Adrenal gland (tissue), 9 donors: ENCODE measurements at regions not wholly inside any gene's neighbourhood (a gene's known extent, or its start where the extent isn't known, plus 50 kb on each side); places are given as distances from the start of the nearest gene placed in this dataset.
"Not testable (repeated sequence)": the region's sequence is repeated elsewhere in the genome, so short reads cannot be mapped to it uniquely, and the experiment has no call there.

Experiments
- DNase-seq, 7 donors: peaks; one replicate each; pipeline ENCODE4 v3.0.0-alpha.2; 2019 to 2020
- H3K27ac ChIP-seq, 5 donors: fragments of 200-600 bp; sonication (generic) in 4 of 5; 1 replicate in 3 of 5; 2 replicates in 2 of 5; pipeline versions ENCODE4 v1.5.1 to v1.8.0; 2016 to 2020; ENCODE audit warnings: mild to moderate bottlenecking in 1 of 5
- H3K27me3 ChIP-seq: fragments of 200-600 bp; 2 replicates; pipeline ENCODE4 v1.8.0; 2021
- H3K36me3 ChIP-seq, 2 donors: fragments of 200-600 bp; replicated peaks in 1 of 2; 1 replicate in 1 of 2; 2 replicates in 1 of 2; pipeline versions ENCODE4 v1.5.1 to v1.8.0; 2018 to 2022
- H3K4me1 ChIP-seq, 2 donors: fragments of 200-600 bp; replicated peaks in 1 of 2; 1 replicate in 1 of 2; 2 replicates in 1 of 2; pipeline versions ENCODE4 v1.5.1 to v1.8.0; 2018 to 2021
- H3K4me3 ChIP-seq, 4 donors: fragments of 200-600 bp; sonication (generic) in 3 of 4; one replicate each; pipeline ENCODE4 v1.5.1; 2016 to 2018
- H3K9me3 ChIP-seq, 3 donors: fragments of 200-600 bp; sonication (generic) in 1 of 3; replicated peaks in 1 of 3; 1 replicate in 2 of 3; 2 replicates in 1 of 3; pipeline versions ENCODE4 v1.5.1 to v1.8.0; 2016 to 2021
- CTCF ChIP-seq, 6 experiments: fragments of 450-650 bp in 4 of 6; fragments of 200-600 bp in 2 of 6; sonication (generic) in 1 of 6; IDR thresholded peaks; 1 replicate in 5 of 6; 2 replicates in 1 of 6; pipeline versions ENCODE4 v1.5.1 to v1.8.0; 2016 to 2021; ENCODE audit warnings: antibody characterized with exemption in 6 of 6, mild to moderate bottlenecking in 2 of 6, moderate library complexity in 1 of 6
- POLR2A ChIP-seq, 2 donors: fragments of 450-650 bp; IDR thresholded peaks; one replicate each; pipeline ENCODE4 v1.6.1; 2017; ENCODE audit warnings: antibody characterized with exemption in 2 of 2, mild to moderate bottlenecking in 2 of 2, moderate library complexity in 1 of 2
- WGBS, 4 donors: extraction: QIAGEN DNeasy Blood & Tissue Kit in 2 of 4; methylation state at CpG; one replicate each; pipeline versions ENCODE4 v1.1.5 to v1.1.7; 2013 to 2017; 5-methylcytosine and 5-hydroxymethylcytosine counted together
- intact Hi-C, 2 donors: fragments of 100-400 bp; cut with DNase I; formaldehyde crosslinking; loops; one replicate each; pipeline versions ENCODE4 v1.14.1 to v1.15.0; 2022 to 2023
- donor health status: healthy with polysubstance abuse.
- donor health status: Bipolar disorder and iron deficiency.
- donor health status: DM: yes; HTN: yes; CAD: no.
- donor health status: DM: no; HTN: no; CAD: no.
- donor health status: DM: no; HTN: no; CAD: no.

GRCh38 chr13:88022431-88023208 is 351.4 kb downstream of the SLITRK5 start:
- WGBS, 4 donors = 34 to 45% (median 38%) methylated on average over 3 of the region's 3 CpGs
- DNase-seq = no peak
- no peaks in the 10 kb centered on the region for H3K36me3 ChIP-seq
- no peak overlapping the region for H3K4me3 ChIP-seq
- H3K9me3 ChIP-seq = no peaks in the 10 kb centered on the region
- no peaks in the 10 kb centered on the region for H3K27me3 ChIP-seq
- H3K4me1 ChIP-seq = no peaks in the 10 kb centered on the region
- intact Hi-C loops = no loop called here
- TF ChIP-seq CTCF (IDR thresholded peaks at IDR 0.05) (no peak), POLR2A (IDR thresholded peaks at IDR 0.05) (no peak)
- no peak overlapping the region for H3K27ac ChIP-seq

- 0 to 76% (median 22%) methylated on average over 1 of the region's 1 CpG for WGBS, 4 donors
- intact Hi-C loops = no loop called here
These were observed 355.1 kb downstream of the SLITRK5 start for GRCh38 chr13:88026241-88026640.

GRCh38 chr13:88031980-88032559 is 360.9 kb downstream of the SLITRK5 start:
- H3K4me1 ChIP-seq = no peaks in the 10 kb centered on the region
- H3K36me3 ChIP-seq = no peaks in the 10 kb centered on the region
- no peaks in the 10 kb centered on the region for H3K27me3 ChIP-seq
- TF ChIP-seq CTCF (IDR thresholded peaks at IDR 0.05) (no peak), POLR2A (IDR thresholded peaks at IDR 0.05) (no peak)
- intact Hi-C loops = no loop called here
- no peaks in the 10 kb centered on the region for H3K9me3 ChIP-seq
- no peak overlapping the region for H3K4me3 ChIP-seq
- no peak overlapping the region for H3K27ac ChIP-seq
- DNase-seq = no peak

More at GRCh38 chr13:88026241-88026640, 355.1 kb downstream of the SLITRK5 start:
- Histone ChIP-seq H3K4me3 (no peak overlapping the region), H3K36me3 (no peaks in the 10 kb centered on the region), H3K9me3 (no peaks in the 10 kb centered on the region), H3K27ac (no peak overlapping the region), H3K27me3 (no peaks in the 10 kb centered on the region), H3K4me1 (no peaks in the 10 kb centered on the region)
- no peak for DNase-seq
- no peak for TF ChIP-seq POLR2A (IDR thresholded peaks at IDR 0.05)
- TF ChIP-seq CTCF (IDR thresholded peaks at IDR 0.05) = no peak

GRCh38 chr13:88036205-88036604 is 365.0 kb downstream of the SLITRK5 start:
- H3K4me3 ChIP-seq, intact Hi-C loops: not testable (repeated sequence)
- 87 to 94% (median 88%) methylated on average over 8 of the region's 8 CpGs for WGBS, 4 donors

GRCh38 chr13:88042489-88042888 is 371.3 kb downstream of the SLITRK5 start:
- no peak for DNase-seq
- Histone ChIP-seq H3K27me3 (no peaks in the 10 kb centered on the region), H3K9me3 (no peaks in the 10 kb centered on the region), H3K4me3 (no peak overlapping the region), H3K36me3 (no peaks in the 10 kb centered on the region), H3K27ac (no peak overlapping the region), H3K4me1 (no peaks in the 10 kb centered on the region)
- TF ChIP-seq CTCF (IDR thresholded peaks at IDR 0.05) (no peak), POLR2A (IDR thresholded peaks at IDR 0.05) (no peak)
- intact Hi-C loops = no loop called here
- 64 to 77% (median 73%) methylated on average over 1 of the region's 1 CpG for WGBS, 4 donors

More at GRCh38 chr13:88036205-88036604, 365.0 kb downstream of the SLITRK5 start:
- H3K36me3 ChIP-seq, H3K4me1 ChIP-seq, H3K9me3 ChIP-seq, H3K27ac ChIP-seq, DNase-seq, H3K27me3 ChIP-seq: not testable (repeated sequence)
